DND-41 (cell line): ENCODE measurements at regions not wholly inside any gene's neighbourhood (a gene's known extent, or its start where the extent isn't known, plus 50 kb on each side); places are given as distances from the start of the nearest gene placed in this dataset.

Experiments used
- CTCF ChIP-seq: IDR thresholded peaks from 2 replicates; pipeline ENCODE4 v1.5.1; 2012; ENCODE audit warnings: borderline replicate concordance, low read length, moderate library complexity, mild to moderate bottlenecking; ENCODE audit not compliant: poor library complexity, severe bottlenecking; ENCODE audit errors: extremely low read depth
- EZH2 ChIP-seq: IDR thresholded peaks from 3 replicates; pipeline ENCODE4 v1.6.1; 2012; ENCODE audit warnings: borderline replicate concordance, low read depth, mild to moderate bottlenecking, moderate library complexity, low read length, inconsistent platforms; ENCODE audit not compliant: severe bottlenecking

- TF ChIP-seq CTCF (no peak), EZH2 (no peak)
These were observed 453.3 kb downstream of the DIRAS2 start for GRCh38 chr9:90189306-90189705.
